HUES6 (cell line): ENCODE measurements at regions not wholly inside any gene's neighbourhood (a gene's known extent, or its start where the extent isn't known, plus 50 kb on each side); places are given as distances from the start of the nearest gene placed in this dataset.

ENCODE experiments used
- H3K27ac ChIP-seq: 2 replicates; pipeline ENCODE4 v1.7.0; 2013; ENCODE audit warnings: low read depth, mild to moderate bottlenecking, low read length, inconsistent platforms
- H3K27me3 ChIP-seq: 2 replicates; pipeline ENCODE4 v1.6.1; 2013; ENCODE audit warnings: low read length; ENCODE audit not compliant: control insufficient read depth, insufficient read depth
- H3K36me3 ChIP-seq: 2 replicates; pipeline ENCODE4 v1.6.1; 2013; ENCODE audit warnings: low read length; ENCODE audit not compliant: control insufficient read depth, insufficient read depth
- H3K4me1 ChIP-seq: 2 replicates; pipeline ENCODE4 v1.6.1; 2013; ENCODE audit warnings: low read length; ENCODE audit not compliant: control insufficient read depth, insufficient read depth
- H3K4me3 ChIP-seq: 2 replicates; pipeline ENCODE4 v1.5.1; 2013; ENCODE audit warnings: low read depth, low read length
- H3K9ac ChIP-seq: one replicate; pipeline ENCODE4 v1.6.1; 2013; ENCODE audit warnings: mild to moderate bottlenecking, low read length
- H3K9me3 ChIP-seq: 2 replicates; pipeline ENCODE4 v1.6.1; 2013; ENCODE audit warnings: low read depth, low read length; ENCODE audit not compliant: control insufficient read depth, insufficient read depth

- H3K4me3 ChIP-seq: no peak overlapping the region
- no peak overlapping the region for H3K27ac ChIP-seq
- H3K9me3 ChIP-seq: peaks cover 17% of the 10 kb centered on the region
- no peaks in the 10 kb centered on the region for H3K4me1 ChIP-seq
- no peaks in the 10 kb centered on the region for H3K36me3 ChIP-seq
- H3K9ac ChIP-seq: no peak overlapping the region
- H3K27me3 ChIP-seq: no peaks in the 10 kb centered on the region
Observed at GRCh38 chr22:49600468-49600867, 227.2 kb downstream of the BRD1 start.

GRCh38 chr22:49599691-49600455 lies 227.8 kb downstream of the BRD1 start:
- H3K9ac ChIP-seq: no peak overlapping the region
- H3K27ac ChIP-seq: no peak overlapping the region
- no peaks in the 10 kb centered on the region for H3K36me3 ChIP-seq
- H3K27me3 ChIP-seq: no peaks in the 10 kb centered on the region
- H3K4me1 ChIP-seq: no peaks in the 10 kb centered on the region
- H3K9me3 ChIP-seq: peaks cover 21% of the 10 kb centered on the region
- no peak overlapping the region for H3K4me3 ChIP-seq

- no peak overlapping the region for H3K27ac ChIP-seq
- no peaks in the 10 kb centered on the region for H3K4me1 ChIP-seq
- no peaks in the 10 kb centered on the region for H3K36me3 ChIP-seq
- H3K4me3 ChIP-seq: no peak overlapping the region
- H3K9me3 ChIP-seq: peaks cover 21% of the 10 kb centered on the region
- no peak overlapping the region for H3K9ac ChIP-seq
- H3K27me3 ChIP-seq: no peaks in the 10 kb centered on the region
Observed at GRCh38 chr22:49599039-49599438, 228.6 kb downstream of the BRD1 start.

GRCh38 chr22:49598338-49598737 lies 229.3 kb downstream of the BRD1 start:
- Histone ChIP-seq H3K9ac (no peak overlapping the region), H3K4me1 (no peaks in the 10 kb centered on the region), H3K4me3 (no peak overlapping the region), H3K36me3 (no peaks in the 10 kb centered on the region), H3K27me3 (no peaks in the 10 kb centered on the region), H3K27ac (no peak overlapping the region), H3K9me3 (peaks cover 19% of the 10 kb centered on the region)

- no peaks in the 10 kb centered on the region for H3K27me3 ChIP-seq
- no peaks in the 10 kb centered on the region for H3K4me1 ChIP-seq
- no peaks in the 10 kb centered on the region for H3K36me3 ChIP-seq
- H3K27ac ChIP-seq: no peak overlapping the region
- no peak overlapping the region for H3K9ac ChIP-seq
- peaks cover 18% of the 10 kb centered on the region for H3K9me3 ChIP-seq
- no peak overlapping the region for H3K4me3 ChIP-seq
Observed at GRCh38 chr22:49597428-49598039, 230.1 kb downstream of the BRD1 start.

GRCh38 chr22:49595465-49596078 lies 232.1 kb downstream of the BRD1 start:
- Histone ChIP-seq H3K4me1 (no peaks in the 10 kb centered on the region), H3K27ac (no peak overlapping the region), H3K9me3 (peaks cover 20% of the 10 kb centered on the region), H3K4me3 (no peak overlapping the region), H3K9ac (no peak overlapping the region), H3K36me3 (no peaks in the 10 kb centered on the region), H3K27me3 (no peaks in the 10 kb centered on the region)

- Histone ChIP-seq H3K36me3 (no peaks in the 10 kb centered on the region), H3K4me3 (no peak overlapping the region), H3K9me3 (peaks cover 20% of the 10 kb centered on the region), H3K27ac (no peak overlapping the region), H3K4me1 (no peaks in the 10 kb centered on the region), H3K9ac (no peak overlapping the region), H3K27me3 (no peaks in the 10 kb centered on the region)
Observed at GRCh38 chr22:49594078-49594477, 233.6 kb downstream of the BRD1 start.

GRCh38 chr22:49593509-49593908 lies 234.2 kb downstream of the BRD1 start:
- H3K27me3 ChIP-seq: no peaks in the 10 kb centered on the region
- H3K4me1 ChIP-seq: no peaks in the 10 kb centered on the region
- H3K9ac ChIP-seq: no peak overlapping the region
- no peak overlapping the region for H3K4me3 ChIP-seq
- no peak overlapping the region for H3K27ac ChIP-seq
- no peaks in the 10 kb centered on the region for H3K36me3 ChIP-seq
- H3K9me3 ChIP-seq: peaks cover 20% of the 10 kb centered on the region

GRCh38 chr22:49592780-49593501 lies 234.7 kb downstream of the BRD1 start:
- no peak overlapping the region for H3K27ac ChIP-seq
- no peak overlapping the region for H3K4me3 ChIP-seq
- no peaks in the 10 kb centered on the region for H3K36me3 ChIP-seq
- peaks cover 20% of the 10 kb centered on the region for H3K9me3 ChIP-seq
- no peaks in the 10 kb centered on the region for H3K27me3 ChIP-seq
- no peaks in the 10 kb centered on the region for H3K4me1 ChIP-seq
- no peak overlapping the region for H3K9ac ChIP-seq

GRCh38 chr22:49590851-49591445 lies 236.7 kb downstream of the BRD1 start:
- Histone ChIP-seq H3K9ac (no peak overlapping the region), H3K9me3 (peaks cover 19% of the 10 kb centered on the region), H3K27me3 (no peaks in the 10 kb centered on the region), H3K36me3 (no peaks in the 10 kb centered on the region), H3K4me1 (no peaks in the 10 kb centered on the region), H3K4me3 (no peak overlapping the region), H3K27ac (no peak overlapping the region)
